ENCODE measurements at regions not wholly inside any gene's neighbourhood (a gene's known extent, or its start where the extent isn't known, plus 50 kb on each side); places are given as distances from the start of the nearest gene placed in this dataset.

GRCh38 chr13:107450931-107451330 lies 764.4 kb downstream of the LIG4 start:
- Histone ChIP-seq H3K27me3 (ENCODE audit: control insufficient read depth, insufficient read depth, low read length) (no peaks in the 10 kb centered on the region), H3K4me3 (ENCODE audit: insufficient read depth, low read depth, low read length) (no peak overlapping the region)
- no peak for DNase-seq

GRCh38 chr13:107450431-107450830 lies 764.9 kb downstream of the LIG4 start:
- Histone ChIP-seq H3K27me3 (ENCODE audit: control insufficient read depth, insufficient read depth, low read length) (no peaks in the 10 kb centered on the region), H3K36me3 (replicated peaks; ENCODE audit: control insufficient read depth, insufficient read depth, low read length) (no peaks in the 10 kb centered on the region; the same call in 1 of the 2 replicates), H3K4me3 (ENCODE audit: insufficient read depth, low read depth, low read length) (no peak overlapping the region)
- DNase-seq = no peak

More at GRCh38 chr13:107450931-107451330, 764.4 kb downstream of the LIG4 start:
- no peaks in the 10 kb centered on the region; the same call in 1 of the 2 replicates for H3K36me3 ChIP-seq (replicated peaks; ENCODE audit: control insufficient read depth, insufficient read depth, low read length)

GRCh38 chr13:107447591-107447990 lies 767.7 kb downstream of the LIG4 start:
- H3K4me3 ChIP-seq (ENCODE audit: insufficient read depth, low read depth, low read length) = no peak overlapping the region
- no peaks in the 10 kb centered on the region for H3K36me3 ChIP-seq (replicated peaks; ENCODE audit: control insufficient read depth, insufficient read depth, low read length)
- no peak for DNase-seq
- no peaks in the 10 kb centered on the region for H3K27me3 ChIP-seq (ENCODE audit: control insufficient read depth, insufficient read depth, low read length)

- no peak for DNase-seq
Measured at GRCh38 chr13:107441279-107441678, 774.1 kb downstream of the LIG4 start.

GRCh38 chr13:107438251-107438650 lies 777.1 kb downstream of the LIG4 start:
- Histone ChIP-seq H3K27me3 (ENCODE audit: control insufficient read depth, insufficient read depth, low read length) (no peaks in the 10 kb centered on the region), H3K36me3 (replicated peaks; ENCODE audit: control insufficient read depth, insufficient read depth, low read length) (no peaks in the 10 kb centered on the region), H3K4me3 (ENCODE audit: insufficient read depth, low read depth, low read length) (no peak overlapping the region)
- no peak for DNase-seq

More at GRCh38 chr13:107441279-107441678, 774.1 kb downstream of the LIG4 start:
- H3K36me3 ChIP-seq (replicated peaks; ENCODE audit: control insufficient read depth, insufficient read depth, low read length) = no peaks in the 10 kb centered on the region
- H3K4me3 ChIP-seq (ENCODE audit: insufficient read depth, low read depth, low read length) = no peak overlapping the region
- H3K27me3 ChIP-seq (ENCODE audit: control insufficient read depth, insufficient read depth, low read length) = no peaks in the 10 kb centered on the region

GRCh38 chr13:107434347-107434746 lies 781.0 kb downstream of the LIG4 start:
- no peaks in the 10 kb centered on the region for H3K36me3 ChIP-seq (replicated peaks; ENCODE audit: control insufficient read depth, insufficient read depth, low read length)
- H3K27me3 ChIP-seq (ENCODE audit: control insufficient read depth, insufficient read depth, low read length) = no peaks in the 10 kb centered on the region
- no peak overlapping the region for H3K4me3 ChIP-seq (ENCODE audit: insufficient read depth, low read depth, low read length)
- DNase-seq = no peak

- H3K36me3 ChIP-seq (replicated peaks; ENCODE audit: control insufficient read depth, insufficient read depth, low read length) = no peaks in the 10 kb centered on the region
- H3K4me3 ChIP-seq (ENCODE audit: insufficient read depth, low read depth, low read length) = no peak overlapping the region
- H3K27me3 ChIP-seq (ENCODE audit: control insufficient read depth, insufficient read depth, low read length) = no peaks in the 10 kb centered on the region
- DNase-seq = no peak
Measured at GRCh38 chr13:107427536-107427935, 787.8 kb downstream of the LIG4 start.

GRCh38 chr13:107422421-107422820 lies 792.9 kb downstream of the LIG4 start:
- no peaks in the 10 kb centered on the region for H3K27me3 ChIP-seq (ENCODE audit: control insufficient read depth, insufficient read depth, low read length)
- DNase-seq = no peak
- no peaks in the 10 kb centered on the region for H3K36me3 ChIP-seq (replicated peaks; ENCODE audit: control insufficient read depth, insufficient read depth, low read length)
- no peak overlapping the region for H3K4me3 ChIP-seq (ENCODE audit: insufficient read depth, low read depth, low read length)

GRCh38 chr13:107421951-107422350 lies 793.4 kb downstream of the LIG4 start:
- Histone ChIP-seq H3K36me3 (replicated peaks; ENCODE audit: control insufficient read depth, insufficient read depth, low read length) (no peaks in the 10 kb centered on the region), H3K4me3 (ENCODE audit: insufficient read depth, low read depth, low read length) (no peak overlapping the region), H3K27me3 (ENCODE audit: control insufficient read depth, insufficient read depth, low read length) (no peaks in the 10 kb centered on the region)
- DNase-seq = no peak

- no peak for DNase-seq
- no peaks in the 10 kb centered on the region for H3K36me3 ChIP-seq (replicated peaks; ENCODE audit: control insufficient read depth, insufficient read depth, low read length)
- no peak overlapping the region for H3K4me3 ChIP-seq (ENCODE audit: insufficient read depth, low read depth, low read length)
- no peaks in the 10 kb centered on the region for H3K27me3 ChIP-seq (ENCODE audit: control insufficient read depth, insufficient read depth, low read length)
Measured at GRCh38 chr13:107421028-107421427, 794.3 kb downstream of the LIG4 start.

GRCh38 chr13:107413005-107413404 lies 802.3 kb downstream of the LIG4 start:
- H3K36me3 ChIP-seq (replicated peaks; ENCODE audit: control insufficient read depth, insufficient read depth, low read length) = no peaks in the 10 kb centered on the region
- H3K4me3 ChIP-seq (ENCODE audit: insufficient read depth, low read depth, low read length) = no peak overlapping the region
- no peak for DNase-seq
- no peaks in the 10 kb centered on the region for H3K27me3 ChIP-seq (ENCODE audit: control insufficient read depth, insufficient read depth, low read length)

- Histone ChIP-seq H3K36me3 (replicated peaks; ENCODE audit: control insufficient read depth, insufficient read depth, low read length) (no peaks in the 10 kb centered on the region), H3K27me3 (ENCODE audit: control insufficient read depth, insufficient read depth, low read length) (no peaks in the 10 kb centered on the region), H3K4me3 (ENCODE audit: insufficient read depth, low read depth, low read length) (no peak overlapping the region)
- no peak for DNase-seq
Measured at GRCh38 chr13:107407074-107407473, 808.3 kb downstream of the LIG4 start.

- H3K4me3 ChIP-seq (ENCODE audit: insufficient read depth, low read depth, low read length) = no peak overlapping the region
- H3K36me3 ChIP-seq (replicated peaks; ENCODE audit: control insufficient read depth, insufficient read depth, low read length) = no peaks in the 10 kb centered on the region
- no peak for DNase-seq
- no peaks in the 10 kb centered on the region for H3K27me3 ChIP-seq (ENCODE audit: control insufficient read depth, insufficient read depth, low read length)
Measured at GRCh38 chr13:107395927-107396662, 819.2 kb downstream of the LIG4 start.

- H3K27me3 ChIP-seq (ENCODE audit: control insufficient read depth, insufficient read depth, low read length) = no peaks in the 10 kb centered on the region
- DNase-seq = no peak
- no peaks in the 10 kb centered on the region for H3K36me3 ChIP-seq (replicated peaks; ENCODE audit: control insufficient read depth, insufficient read depth, low read length)
- no peak overlapping the region for H3K4me3 ChIP-seq (ENCODE audit: insufficient read depth, low read depth, low read length)
Measured at GRCh38 chr13:107392205-107392604, 823.1 kb downstream of the LIG4 start.

GRCh38 chr13:107387525-107387924 lies 819.6 kb upstream of the ARGLU1 start:
- no peak for DNase-seq

More at GRCh38 chr13:107387525-107387924, 819.6 kb upstream of the ARGLU1 start:
- H3K36me3 ChIP-seq (replicated peaks; ENCODE audit: control insufficient read depth, insufficient read depth, low read length) = no peaks in the 10 kb centered on the region
- H3K4me3 ChIP-seq (ENCODE audit: insufficient read depth, low read depth, low read length) = no peak overlapping the region
- H3K27me3 ChIP-seq (ENCODE audit: control insufficient read depth, insufficient read depth, low read length) = no peaks in the 10 kb centered on the region

All from H7 (cell line).